Stimulated activated CD4-positive, alpha-beta T cell treated with anti-CD3 and anti-CD28 coated beads, Interleukin-2, amount 100 ng/mL, for 4 hours (primary cell): ENCODE measurements at regions not wholly inside any gene's neighbourhood (a gene's known extent, or its start where the extent isn't known, plus 50 kb on each side); places are given as distances from the start of the nearest gene placed in this dataset.
"Not testable (repeated sequence)": the region's sequence is repeated elsewhere in the genome, so short reads cannot be mapped to it uniquely, and the experiment has no call there.

Experiments used
- DNase-seq: peaks from one replicate; pipeline ENCODE4 v3.0.0-alpha.2; 2020; ENCODE audit warnings: low read depth

DNA sequence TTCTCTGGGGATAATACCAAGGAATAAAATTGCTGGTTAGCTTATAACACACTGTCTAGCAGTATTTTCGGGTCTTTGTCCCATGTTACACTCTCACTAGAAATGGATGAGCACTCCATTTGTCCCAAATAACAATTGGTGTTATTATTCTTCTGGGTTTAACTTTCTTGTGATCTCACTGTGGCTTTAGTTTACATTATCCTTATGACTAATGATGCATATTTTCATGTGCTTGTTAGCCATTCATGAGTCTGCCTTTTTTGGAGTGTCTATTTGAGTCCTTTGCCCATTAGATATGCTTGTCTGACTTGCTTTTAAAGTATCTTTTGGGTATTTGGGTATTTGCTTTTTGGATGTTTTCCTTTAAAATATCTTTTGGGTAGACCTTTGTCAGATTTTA, 372.9 kb upstream of the TENM3 start:
- DNase-seq = no peak

DNA sequence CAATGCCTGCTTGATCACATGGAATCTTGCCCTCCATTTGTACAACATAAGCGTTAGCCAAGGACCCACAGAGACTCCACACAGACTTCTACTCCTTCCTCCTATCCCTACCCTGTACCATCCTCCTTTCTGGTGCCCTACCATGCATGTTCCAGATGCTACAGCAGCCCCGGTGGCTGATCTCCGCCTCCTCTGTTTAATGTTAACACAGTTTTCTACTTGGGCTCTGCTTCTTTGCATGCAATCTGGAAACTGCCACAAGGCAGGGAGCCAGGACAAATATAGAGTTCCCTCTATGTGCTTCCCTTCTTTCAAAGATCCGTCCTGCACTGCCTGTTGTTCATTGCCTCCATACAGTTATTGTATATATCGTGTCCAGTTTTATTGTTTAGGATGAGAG, 368.6 kb upstream of the TENM3 start:
- no peak for DNase-seq

DNA sequence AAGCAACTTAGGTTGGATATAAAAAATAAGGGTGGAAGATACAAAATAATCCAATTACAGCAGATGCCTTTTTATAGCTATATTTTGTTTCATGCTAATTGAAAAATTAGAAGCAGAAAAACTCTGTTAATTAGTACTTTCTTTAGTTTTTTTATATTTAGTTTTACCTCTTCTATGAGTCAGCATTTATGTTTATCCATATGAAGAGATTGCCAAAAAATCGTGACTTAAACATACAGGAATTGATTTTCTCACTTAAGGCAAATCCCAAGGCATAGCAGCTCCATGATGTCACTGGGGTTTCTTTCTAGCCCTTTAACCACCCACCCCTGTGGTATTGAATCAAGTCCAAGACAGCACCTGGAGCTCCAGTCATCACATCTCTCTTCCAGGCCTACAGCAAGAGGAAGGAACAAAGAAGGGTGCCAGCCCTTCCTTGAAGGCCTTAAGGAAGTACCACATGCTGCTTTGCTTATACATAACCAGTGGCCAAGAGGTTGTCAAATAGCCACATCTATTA, 365.8 kb upstream of the TENM3 start:
- no peak for DNase-seq

DNA sequence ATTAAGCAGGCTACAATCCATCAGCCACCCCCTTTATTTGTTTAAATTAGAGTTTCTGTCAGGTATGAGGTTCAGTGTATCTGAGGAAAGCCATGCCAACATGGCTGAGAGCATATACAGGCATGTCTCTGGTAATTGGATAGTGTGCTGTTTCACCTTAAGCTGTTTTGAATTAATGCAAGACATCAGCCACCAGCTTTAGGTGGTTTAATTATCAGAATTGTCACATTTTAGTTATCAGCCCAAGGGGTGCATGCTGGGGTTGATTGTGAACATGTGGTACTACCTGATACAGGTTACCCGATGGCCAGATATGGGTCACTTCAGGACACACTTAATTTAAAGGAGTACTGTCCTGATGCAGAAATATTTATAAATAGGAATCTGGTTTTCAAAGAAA, 353.2 kb upstream of the TENM3 start:
- DNase-seq = no peak

DNA sequence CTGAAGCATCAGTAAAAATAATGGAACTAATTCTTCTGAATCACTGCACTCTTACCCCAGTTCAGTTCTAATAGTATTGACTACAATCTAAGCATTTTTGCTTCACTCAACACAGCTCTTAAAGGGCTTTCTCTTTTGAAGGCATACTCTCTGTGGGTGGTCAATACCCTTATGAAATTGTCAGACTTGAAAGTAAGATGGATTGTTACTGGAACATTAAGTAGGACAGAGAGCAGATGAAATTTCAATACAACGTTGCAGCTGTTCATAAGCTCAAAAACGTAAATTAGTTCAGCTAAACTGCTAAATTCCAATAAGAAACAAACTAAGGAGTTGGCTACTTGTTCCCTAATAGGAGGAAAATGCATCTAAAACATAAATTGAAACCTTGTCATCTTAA, 352.3 kb upstream of the TENM3 start:
- no peak for DNase-seq

DNA sequence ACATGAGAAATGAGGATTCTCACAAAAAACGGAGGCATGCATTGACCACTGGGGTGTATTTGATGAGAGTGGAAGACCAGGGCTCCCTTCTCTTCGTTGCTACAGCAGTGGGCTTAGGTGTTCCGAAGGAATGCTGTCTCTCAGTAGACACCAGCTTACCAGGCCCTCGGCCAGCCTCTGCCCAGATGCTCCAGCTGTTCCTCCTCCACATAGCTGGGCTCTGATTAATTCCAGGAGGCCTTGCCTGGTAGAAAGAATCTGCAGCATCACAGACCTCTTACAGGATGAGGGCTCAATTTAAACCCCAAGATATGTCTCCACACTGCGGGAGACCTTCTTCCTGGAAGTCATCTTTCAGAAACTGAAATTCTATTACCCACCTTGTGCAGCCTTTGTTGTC, 346.6 kb upstream of the TENM3 start:
- DNase-seq = no peak

DNA sequence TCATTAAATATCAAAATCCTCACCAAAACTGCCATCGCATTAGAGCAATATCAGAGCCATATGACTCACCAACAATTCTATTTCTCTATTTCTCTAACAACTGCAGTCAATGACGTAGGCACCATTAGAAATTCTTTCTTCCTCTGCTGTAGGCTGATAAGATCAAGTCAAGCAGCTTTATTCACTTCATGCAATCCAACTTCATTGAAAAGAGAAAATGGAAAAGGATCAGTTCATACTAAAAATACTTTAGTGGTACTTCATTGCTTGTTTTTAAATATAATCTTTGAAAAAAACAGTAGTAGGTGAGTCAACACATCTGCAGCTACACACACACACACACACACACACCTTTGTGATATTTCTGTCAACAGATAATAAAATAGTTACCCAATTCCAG, 345.3 kb upstream of the TENM3 start:
- no peak for DNase-seq

DNA sequence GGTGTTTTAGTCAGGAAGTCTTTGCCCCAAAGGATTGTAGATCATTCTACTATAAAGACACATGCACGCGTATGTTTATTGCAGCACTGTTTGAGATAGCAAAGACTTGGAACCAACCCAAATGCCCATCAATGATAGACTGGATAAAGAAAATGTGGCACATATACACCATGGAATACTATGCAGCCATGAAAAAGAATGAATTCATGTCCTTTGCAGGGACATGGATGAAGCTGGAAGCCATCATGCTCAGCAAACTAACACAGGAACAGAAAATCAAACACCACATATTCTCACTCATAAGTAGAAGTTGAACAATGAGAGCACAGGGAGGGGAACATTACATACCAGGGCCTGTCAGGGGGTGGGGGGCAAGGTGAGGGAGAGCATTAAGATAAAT, 340.8 kb upstream of the TENM3 start:
- DNase-seq = not testable (repeated sequence)

DNA sequence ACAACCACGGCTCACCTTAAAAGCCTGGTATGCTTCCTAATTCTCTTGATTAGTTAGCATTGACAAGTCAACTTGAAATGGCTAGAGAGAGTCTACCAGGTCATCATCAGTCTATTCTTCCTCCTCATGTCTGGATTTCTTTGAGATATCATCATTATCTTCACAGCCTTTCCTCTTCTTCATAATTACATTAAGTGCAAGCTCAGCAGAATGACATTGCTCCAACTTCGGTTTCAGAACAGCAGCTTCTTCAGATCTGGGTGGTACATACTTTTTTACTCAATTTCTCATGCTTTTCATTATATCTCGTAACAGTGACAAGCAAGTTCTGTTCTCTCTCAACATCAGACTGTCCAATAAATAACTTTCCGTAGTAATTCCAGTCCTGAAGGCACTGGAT, 337.5 kb upstream of the TENM3 start:
- DNase-seq = no peak

DNA sequence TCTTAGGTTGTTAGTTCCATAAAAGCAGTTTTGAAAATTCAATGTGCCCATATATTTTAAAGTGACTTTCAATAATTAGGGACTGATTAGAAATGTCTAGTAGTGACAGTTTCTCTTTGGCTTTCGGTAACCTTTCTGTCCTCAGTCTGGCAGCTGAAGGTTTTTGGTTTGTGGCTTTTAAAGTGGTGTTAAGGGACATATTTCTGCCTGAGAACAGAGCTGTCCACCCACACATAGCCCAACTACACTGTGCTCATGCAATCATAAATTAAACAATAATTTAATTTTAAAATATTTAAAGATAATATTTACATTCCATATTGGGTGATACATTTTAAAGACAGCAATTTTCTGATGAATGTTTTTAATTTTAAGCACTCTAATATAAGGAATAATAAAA, 335.0 kb upstream of the TENM3 start:
- DNase-seq = no peak

DNA sequence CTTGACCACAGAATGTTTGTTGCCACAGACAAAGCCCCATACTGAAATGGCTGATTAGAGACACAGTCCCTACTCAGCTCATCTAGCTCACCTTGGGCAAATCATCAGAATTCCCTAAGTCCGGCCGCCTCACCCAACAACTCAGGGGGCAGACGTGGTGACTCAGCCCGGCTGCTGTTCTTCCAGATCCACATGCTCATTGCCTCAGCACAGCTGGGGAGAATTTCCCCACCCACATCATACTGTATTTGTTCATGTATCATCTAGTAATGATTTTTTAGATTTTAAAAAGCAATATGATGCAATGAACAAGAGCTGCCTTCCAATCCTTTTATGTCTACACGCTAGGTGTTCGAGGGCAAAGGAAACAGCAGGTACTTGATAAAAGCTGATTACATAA, 333.8 kb upstream of the TENM3 start:
- no peak for DNase-seq

DNA sequence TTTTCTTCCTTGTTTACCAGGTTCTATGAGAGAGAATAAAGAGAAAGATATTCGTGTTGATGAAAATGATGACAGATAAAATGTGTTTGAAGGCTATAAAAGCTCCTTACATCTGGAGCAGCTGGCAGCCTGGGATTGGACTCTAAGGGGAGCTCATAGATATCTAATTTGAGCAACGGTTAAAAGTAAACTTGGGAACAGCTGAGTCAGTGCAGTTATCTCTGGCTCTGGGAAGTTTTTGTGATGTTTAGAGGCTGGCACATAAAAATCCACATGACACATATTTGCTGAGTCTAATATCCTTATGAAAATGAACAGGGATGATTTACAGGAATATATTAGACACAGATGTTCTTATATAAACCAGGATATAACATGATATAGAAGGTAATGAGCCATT, 331.8 kb upstream of the TENM3 start:
- no peak for DNase-seq

DNA sequence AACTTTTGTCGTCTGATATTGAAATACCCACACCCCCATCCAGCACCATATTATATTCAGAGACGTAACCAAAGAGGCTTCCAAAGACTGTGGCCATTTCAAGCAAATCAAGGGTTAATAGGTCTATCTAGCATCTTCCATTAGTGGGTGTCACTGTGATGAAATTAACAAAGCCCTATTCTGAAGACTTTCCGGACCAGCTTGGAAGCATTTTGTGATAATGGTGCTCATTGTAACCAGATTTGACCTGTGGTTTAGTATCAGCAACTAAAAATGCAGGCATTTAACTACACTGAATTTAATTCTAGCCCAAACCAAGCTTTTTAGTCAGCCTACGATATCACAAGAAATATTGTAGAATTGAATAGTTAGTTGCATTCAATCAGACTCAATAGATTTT, 309.7 kb upstream of the TENM3 start:
- no peak for DNase-seq

DNA sequence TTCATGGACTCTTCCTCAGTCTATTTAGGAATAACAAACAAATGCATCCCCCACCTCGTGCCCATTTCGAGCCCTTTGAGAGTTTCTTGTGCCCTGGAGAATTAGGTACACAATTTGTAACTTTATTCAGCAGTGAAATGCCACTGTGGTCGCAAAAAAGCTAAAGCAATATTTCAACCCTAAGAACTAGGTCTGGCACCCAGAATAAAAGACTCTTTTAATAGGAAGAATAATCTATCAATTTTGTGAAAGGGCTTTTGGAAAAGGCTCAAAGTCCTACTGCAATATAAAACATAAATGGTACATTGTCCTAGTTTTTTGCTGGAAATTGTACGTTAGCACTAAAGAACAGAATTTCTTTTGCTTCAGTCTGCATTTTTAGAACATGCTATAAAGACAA, 304.6 kb upstream of the TENM3 start:
- no peak for DNase-seq

DNA sequence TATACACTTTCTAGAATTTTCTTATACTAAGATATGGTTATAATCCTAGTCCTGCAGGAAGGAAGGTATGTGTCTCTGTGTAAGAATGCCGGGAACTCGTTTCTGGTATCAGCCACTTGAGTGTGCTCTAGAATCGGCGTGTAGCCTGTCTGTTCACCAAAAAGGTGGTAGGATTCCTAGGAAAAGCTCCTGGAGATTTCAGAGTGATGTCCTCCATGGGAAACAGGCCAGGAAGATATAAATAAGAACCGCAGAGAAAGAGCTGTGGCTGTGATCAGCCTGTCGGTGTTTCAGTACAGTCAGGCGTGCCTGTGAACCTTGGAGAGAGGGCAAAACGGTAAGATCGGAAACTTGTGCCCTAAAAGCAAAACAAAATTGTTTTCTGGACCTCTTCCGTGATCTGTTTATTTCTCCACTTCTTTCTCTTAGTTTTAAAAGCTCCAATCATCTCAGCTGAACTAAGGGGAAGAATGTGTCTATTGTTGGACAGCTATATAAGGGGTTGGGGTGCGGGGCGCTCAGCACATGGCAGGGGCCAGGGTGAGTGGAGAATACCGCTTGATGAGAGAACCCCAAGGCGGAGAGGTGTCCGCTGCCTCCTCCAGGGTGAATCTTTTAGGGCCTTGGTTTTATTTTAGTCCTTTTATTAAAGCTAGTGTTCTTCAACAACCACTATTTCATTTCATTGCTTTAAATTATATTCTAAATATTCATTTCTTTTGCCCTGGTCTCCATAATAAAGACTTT, 303.8 kb upstream of the TENM3 start:
- no peak for DNase-seq

DNA sequence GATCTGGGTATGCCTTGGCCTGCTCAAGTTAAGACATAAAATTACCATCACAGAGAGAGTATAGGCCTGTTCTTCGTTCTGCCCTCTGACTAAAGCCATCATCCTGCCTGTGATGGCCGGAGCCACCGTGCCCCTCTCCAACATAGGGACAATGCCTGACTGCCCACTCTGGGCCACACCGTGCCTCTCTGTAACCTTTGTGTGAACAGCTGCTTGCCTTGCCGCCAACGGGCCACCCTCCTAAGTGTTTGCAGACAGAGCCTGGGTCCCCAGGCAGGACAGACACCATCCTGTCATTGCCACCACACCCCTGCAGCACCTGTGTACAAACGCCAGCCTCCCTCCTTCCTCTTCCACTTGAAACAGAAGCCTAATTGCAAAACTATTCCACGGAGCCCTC, 298.7 kb upstream of the TENM3 start:
- DNase-seq = no peak

DNA sequence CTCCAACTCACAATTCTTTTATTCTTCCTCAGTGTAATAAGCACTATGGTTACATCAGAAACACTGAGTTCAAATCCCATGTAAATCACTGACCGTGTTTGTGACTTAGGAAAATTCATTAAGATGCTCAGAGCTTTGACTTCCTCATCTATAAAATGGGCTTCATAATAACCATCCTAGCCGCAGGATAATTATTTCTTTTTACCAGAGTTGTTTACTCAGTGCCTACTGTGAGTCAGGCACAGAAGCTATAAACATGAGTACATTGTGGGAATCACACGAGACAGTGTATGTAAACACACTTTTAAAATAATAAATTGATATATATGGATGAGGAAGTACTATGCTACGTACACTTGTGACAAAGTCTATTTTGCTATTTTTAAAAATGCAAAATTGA, 296.3 kb upstream of the TENM3 start:
- no peak for DNase-seq

DNA sequence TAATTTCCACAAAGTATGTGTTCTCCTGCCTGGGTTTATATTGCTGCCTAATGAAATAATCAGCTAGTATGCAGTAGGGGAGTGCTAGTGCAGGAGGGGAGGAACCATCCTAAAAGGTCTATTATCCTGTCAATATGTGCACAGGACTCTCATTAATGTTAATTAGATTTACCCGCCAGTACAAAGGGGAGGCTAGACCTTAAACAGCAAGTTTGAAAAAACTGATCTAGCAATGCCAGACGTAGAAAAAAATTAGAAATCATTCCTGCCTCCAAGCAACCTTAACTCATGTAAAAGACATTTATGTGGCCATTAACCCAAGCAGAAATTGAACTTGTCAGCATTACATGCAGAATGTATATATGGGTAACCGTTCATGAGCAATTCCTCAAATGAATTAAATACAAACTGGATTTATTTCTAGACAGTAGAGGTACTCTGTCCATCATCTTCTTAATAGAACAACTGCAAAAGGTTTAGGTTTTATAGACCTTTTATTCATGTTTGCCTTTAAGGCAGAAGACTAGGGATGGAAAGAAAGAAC, 294.3 kb upstream of the TENM3 start:
- no peak for DNase-seq

DNA sequence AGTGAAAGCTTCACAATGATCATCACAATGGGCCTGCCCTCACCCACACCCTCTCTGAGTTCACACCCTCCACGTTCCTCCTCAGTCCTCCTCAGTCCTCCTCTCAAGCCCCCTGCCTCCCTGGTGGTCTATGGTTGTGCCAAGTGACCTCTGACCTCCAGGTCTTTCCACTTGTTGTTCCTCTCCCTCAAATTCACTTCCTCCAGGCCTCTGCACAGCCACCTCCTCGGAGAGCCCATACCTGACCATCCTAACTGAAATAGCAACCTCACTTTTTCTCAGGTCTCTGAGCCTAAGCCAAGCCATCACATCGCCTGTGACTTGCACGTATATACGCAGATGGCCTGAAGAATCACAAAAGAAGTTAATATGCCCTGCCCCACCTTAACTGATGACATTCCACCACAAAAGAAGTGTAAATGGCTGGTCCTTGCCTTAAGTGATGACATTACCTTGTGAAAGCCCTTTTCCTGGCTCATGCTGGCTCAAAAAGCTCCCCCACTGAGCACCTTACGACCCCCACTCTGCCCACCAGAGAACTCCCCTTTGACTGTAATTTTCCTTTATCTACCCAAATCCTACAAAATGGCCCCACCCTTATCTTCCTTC, 293.4 kb upstream of the TENM3 start:
- no peak for DNase-seq

DNA sequence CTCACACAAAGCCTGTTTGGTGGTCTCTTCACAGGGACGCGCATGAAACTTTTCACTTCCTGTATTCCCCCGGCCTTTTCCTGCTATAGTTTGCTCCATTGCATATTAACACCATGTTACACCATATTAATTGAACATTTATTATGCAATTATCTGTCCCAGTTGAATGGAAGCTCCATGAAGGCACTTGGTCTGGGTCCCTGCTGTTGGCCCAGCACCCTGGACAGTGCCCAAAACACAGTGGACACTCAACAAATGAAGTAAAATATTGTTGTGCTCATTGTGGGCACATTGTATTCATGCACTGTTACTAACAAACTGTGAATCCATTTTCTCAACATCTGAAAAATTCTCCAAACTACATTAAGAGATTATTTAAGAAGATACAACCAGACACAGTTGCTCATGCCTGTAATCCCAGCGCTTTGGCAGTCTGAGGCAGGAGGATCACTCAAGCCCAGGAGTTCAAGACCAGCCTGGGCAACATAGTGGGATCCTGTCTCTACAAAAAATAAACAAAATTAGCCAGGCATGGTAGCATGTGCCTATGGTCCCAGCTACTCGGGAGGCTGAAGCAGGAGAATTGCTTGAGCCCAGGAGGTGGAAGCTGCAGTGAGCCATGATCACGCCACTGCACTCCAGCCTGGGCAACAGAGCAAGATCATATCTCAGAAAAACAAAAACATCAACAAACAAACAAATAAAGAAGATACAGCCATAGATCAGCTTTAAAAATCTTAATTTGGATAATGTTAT, 292.7 kb upstream of the TENM3 start:
- no peak for DNase-seq

DNA sequence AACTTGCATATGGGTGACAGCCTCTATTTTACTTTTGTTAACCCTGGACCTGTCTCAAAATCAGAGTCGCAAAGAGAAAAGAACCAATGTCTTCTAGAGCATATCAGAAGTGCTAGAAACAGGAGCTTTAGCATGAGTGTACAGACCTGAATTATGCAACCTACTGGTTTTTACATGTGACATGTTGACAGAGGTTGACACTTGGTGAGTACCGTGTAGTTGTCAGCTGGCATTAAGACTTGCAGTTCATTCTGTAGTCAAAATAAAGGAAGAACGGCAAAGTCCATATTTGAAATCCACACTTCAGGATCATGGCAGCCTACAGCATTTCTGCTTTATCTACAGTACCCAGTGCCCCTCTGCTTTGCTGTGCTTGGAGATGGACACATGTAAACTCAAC, 291.9 kb upstream of the TENM3 start:
- DNase-seq = no peak

DNA sequence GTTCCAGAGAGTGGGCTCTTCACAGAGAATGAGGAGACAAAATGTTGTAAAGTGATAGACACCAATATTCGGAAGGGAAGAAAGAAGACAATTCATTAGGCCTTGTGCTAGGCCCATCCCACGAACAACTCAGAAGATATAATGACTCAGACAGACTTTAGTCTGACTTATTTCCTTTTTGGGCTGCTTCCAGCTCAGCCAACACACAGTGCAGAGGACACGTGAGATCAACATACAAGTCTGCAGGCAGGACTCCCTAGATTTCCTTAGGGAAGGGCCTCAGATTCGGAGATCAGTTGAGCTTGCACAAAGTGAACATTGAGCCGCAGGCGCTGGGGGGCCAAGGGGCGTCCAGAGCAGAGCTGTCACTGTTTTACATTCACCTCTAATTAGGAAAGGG, 290.7 kb upstream of the TENM3 start:
- no peak for DNase-seq

DNA sequence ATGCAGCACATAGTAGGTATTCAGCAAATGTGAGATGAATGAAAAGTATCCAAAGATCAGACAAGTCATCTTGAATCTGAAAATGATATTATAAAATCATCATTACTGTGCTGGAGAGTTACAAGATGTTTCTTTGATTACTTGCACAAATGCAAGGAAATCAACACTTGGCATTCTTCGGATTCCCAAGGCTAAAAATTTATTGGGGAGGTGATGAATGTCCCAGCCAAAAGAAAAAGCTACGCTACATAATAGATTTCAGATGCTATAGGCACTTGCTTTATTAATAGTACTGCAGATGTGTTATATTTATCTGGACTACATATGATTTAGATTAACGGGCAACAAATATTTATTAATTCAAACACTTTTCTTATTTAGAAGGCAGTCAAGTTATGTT, 286.7 kb upstream of the TENM3 start:
- DNase-seq = no peak
